Neural crest cell (in vitro differentiated cells): ENCODE measurements at regions not wholly inside any gene's neighbourhood (a gene's known extent, or its start where the extent isn't known, plus 50 kb on each side); places are given as distances from the start of the nearest gene placed in this dataset.

Source experiments
- DNase-seq: peaks from one replicate; pipeline ENCODE4 v3.0.0; 2021; ENCODE audit warnings: low read depth, mixed read lengths, low spot score
- H3K27ac Mint-ChIP-seq: one replicate; pipeline ENCODE4 v1.8.0; 2021; ENCODE audit warnings: mild to moderate bottlenecking, mixed read lengths; ENCODE audit not compliant: unreplicated experiment
- H3K27me3 Mint-ChIP-seq: 2 replicates; pipeline ENCODE4 v1.8.0; 2021; ENCODE audit warnings: low read depth, mild to moderate bottlenecking, mixed read lengths
- H3K36me3 Mint-ChIP-seq: 2 replicates; pipeline ENCODE4 v1.8.0; 2021; ENCODE audit warnings: low read depth, mild to moderate bottlenecking, mixed read lengths
- H3K4me1 Mint-ChIP-seq: 2 replicates; pipeline ENCODE4 v1.8.0; 2021; ENCODE audit warnings: mixed read lengths
- H3K4me3 Mint-ChIP-seq: one replicate; pipeline ENCODE4 v1.8.0; 2021; ENCODE audit warnings: mild to moderate bottlenecking, mixed read lengths
- H3K9me3 Mint-ChIP-seq: 2 replicates; pipeline ENCODE4 v1.8.0; 2021; ENCODE audit warnings: mixed read lengths
- CTCF ChIP-seq: fragments of 200-600 bp; sonication (generic); conservative IDR thresholded peaks from 2 replicates; pipeline ENCODE4 v1.5.0; 2021; ENCODE audit warnings: antibody characterized with exemption, mild to moderate bottlenecking

- Mint-ChIP-seq H3K36me3 (no peaks in the 10 kb centered on the region), H3K4me1 (peaks cover 13% of the 10 kb centered on the region), H3K27me3 (no peaks in the 10 kb centered on the region), H3K27ac (no peak overlapping the region), H3K9me3 (peaks cover 6% of the 10 kb centered on the region), H3K4me3 (no peak overlapping the region)
- DNase-seq, result no peak
- no peak for TF ChIP-seq CTCF
Observed at GRCh38 chr3:81998907-81999306, 237.5 kb upstream of the GBE1 start.

DNA sequence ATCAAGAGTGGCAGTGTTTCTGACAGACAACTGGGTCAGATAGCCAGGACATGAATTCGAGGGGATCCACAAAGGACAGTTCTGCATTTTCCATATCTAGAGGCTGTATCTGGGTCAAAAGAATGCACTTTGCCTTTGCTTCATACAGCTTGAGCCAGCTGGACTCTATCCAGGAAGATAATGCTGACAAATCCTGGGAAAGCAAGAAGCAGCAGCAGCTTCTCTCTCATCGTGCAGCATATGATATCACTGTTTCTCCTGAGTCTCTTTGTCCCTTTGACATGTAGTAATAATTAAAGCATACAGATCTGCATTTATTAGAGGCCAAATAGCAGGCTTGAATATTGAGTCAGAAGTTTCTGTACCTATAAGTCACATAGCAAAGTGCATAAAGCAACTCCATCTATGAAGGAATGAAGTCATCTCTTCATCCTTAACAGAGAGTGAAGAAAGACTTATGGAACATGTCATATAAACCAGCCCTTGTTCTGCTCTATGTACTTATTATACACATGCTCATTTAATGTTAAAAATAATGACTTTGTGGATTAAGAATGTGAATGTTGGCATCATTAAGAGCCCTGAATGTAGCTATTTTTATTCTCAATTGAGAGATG is 236.8 kb upstream of the GBE1 start:
- peaks cover 10% of the 10 kb centered on the region for H3K4me1 Mint-ChIP-seq
- no peak overlapping the region for H3K27ac Mint-ChIP-seq
- H3K36me3 Mint-ChIP-seq, result no peaks in the 10 kb centered on the region
- TF ChIP-seq CTCF, result no peak
- no peak overlapping the region for H3K4me3 Mint-ChIP-seq
- H3K9me3 Mint-ChIP-seq, result peaks cover 6% of the 10 kb centered on the region
- H3K27me3 Mint-ChIP-seq, result no peaks in the 10 kb centered on the region
- no peak for DNase-seq

- Mint-ChIP-seq H3K27me3 (no peaks in the 10 kb centered on the region), H3K4me1 (peaks cover 2% of the 10 kb centered on the region), H3K9me3 (peaks cover 6% of the 10 kb centered on the region), H3K4me3 (no peak overlapping the region), H3K27ac (no peak overlapping the region), H3K36me3 (no peaks in the 10 kb centered on the region)
- no peak for DNase-seq
- TF ChIP-seq CTCF, result no peak
Observed at GRCh38 chr3:81997390-81997789, 235.9 kb upstream of the GBE1 start.

GRCh38 chr3:81995329-81995728 is 233.9 kb upstream of the GBE1 start:
- H3K4me1 Mint-ChIP-seq, result no peaks in the 10 kb centered on the region
- TF ChIP-seq CTCF, result no peak

DNA sequence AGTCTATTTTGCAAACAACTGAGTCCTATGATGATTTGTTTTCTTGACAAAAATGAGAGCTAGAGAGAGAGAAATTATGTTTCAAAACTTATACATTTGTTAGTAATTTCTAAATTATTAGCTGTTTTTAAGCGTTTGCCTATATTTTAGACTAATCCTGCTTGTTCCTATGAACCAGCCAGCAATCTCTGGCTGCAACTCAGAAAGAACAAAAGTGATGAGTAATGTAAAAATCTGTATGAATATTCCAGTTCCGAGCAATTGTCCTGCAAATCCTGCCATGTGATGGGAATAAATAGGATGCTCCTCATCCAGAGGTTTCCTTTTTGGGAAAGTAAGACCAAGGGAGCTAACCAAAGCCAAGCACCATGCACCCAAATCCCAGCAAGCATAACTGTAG is 228.3 kb upstream of the GBE1 start:
- no peak for DNase-seq
- Mint-ChIP-seq H3K36me3 (no peaks in the 10 kb centered on the region), H3K4me3 (no peak overlapping the region), H3K27ac (no peak overlapping the region), H3K9me3 (peaks cover 3% of the 10 kb centered on the region), H3K4me1 (no peaks in the 10 kb centered on the region), H3K27me3 (no peaks in the 10 kb centered on the region)
- TF ChIP-seq CTCF, result no peak

More at GRCh38 chr3:81995329-81995728, 233.9 kb upstream of the GBE1 start:
- Mint-ChIP-seq H3K27me3 (no peaks in the 10 kb centered on the region), H3K27ac (no peak overlapping the region), H3K4me3 (no peak overlapping the region), H3K36me3 (no peaks in the 10 kb centered on the region), H3K9me3 (peaks cover 6% of the 10 kb centered on the region)
- DNase-seq, result no peak
